ENCODE measurements at regions not wholly inside any gene's neighbourhood (a gene's known extent, or its start where the extent isn't known, plus 50 kb on each side); places are given as distances from the start of the nearest gene placed in this dataset.
"Not testable (repeated sequence)": the region's sequence is repeated elsewhere in the genome, so short reads cannot be mapped to it uniquely, and the experiment has no call there.

DNA sequence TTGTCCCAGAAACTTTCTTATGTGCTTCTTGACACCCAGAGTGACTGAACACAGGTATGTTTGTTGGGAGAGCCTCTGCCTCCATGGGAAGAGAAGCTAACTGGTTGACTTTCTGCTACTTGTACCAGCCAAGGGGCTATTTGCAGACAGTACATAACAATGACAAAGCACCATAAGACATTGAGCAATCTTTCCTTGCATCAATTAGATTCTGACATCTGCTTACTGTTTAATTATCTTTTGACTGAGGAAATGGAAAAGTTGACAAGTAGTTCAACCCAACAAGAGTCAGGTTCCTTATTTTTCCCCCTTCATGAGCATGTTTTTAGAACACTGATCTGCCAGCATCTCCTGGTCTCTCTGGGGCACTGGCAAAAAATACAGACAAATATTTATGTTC is 157.7 kb downstream of the RPLP1 start:
- no peak for DNase-seq (ENCODE audit: low read depth)
- H3K4me3 ChIP-seq (ENCODE audit: low read depth, low read length): no peak overlapping the region
- TF ChIP-seq, protein P1, sequence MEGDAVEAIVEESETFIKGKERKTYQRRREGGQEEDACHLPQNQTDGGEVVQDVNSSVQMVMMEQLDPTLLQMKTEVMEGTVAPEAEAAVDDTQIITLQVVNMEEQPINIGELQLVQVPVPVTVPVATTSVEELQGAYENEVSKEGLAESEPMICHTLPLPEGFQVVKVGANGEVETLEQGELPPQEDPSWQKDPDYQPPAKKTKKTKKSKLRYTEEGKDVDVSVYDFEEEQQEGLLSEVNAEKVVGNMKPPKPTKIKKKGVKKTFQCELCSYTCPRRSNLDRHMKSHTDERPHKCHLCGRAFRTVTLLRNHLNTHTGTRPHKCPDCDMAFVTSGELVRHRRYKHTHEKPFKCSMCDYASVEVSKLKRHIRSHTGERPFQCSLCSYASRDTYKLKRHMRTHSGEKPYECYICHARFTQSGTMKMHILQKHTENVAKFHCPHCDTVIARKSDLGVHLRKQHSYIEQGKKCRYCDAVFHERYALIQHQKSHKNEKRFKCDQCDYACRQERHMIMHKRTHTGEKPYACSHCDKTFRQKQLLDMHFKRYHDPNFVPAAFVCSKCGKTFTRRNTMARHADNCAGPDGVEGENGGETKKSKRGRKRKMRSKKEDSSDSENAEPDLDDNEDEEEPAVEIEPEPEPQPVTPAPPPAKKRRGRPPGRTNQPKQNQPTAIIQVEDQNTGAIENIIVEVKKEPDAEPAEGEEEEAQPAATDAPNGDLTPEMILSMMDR (IDR thresholded peaks at IDR 0.05; ENCODE audit: insufficient read depth, low read length): no peak

DNA sequence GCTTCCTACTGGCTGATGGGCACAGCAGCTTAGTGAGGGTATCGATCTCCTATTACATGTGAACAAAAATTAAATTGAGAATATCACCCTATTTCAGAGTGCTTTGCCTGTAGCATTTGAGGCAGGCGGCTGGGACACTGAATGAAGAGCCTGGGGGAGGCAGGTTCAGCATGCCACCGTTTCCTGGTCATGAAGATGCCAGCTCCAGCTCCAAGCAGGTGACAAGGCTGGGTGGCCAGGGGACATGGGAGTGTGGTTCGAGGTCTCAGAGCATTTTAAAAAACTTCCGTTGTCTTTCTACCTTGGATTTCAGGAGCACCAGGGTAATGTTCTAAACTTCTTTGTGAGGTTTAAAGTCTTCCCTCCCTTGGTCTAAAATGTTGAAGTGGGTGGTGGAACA is 158.2 kb downstream of the RPLP1 start:
- DNase-seq (ENCODE audit: low read depth): no peak
- no peak overlapping the region for H3K4me3 ChIP-seq (ENCODE audit: low read depth, low read length)
- TF ChIP-seq, protein P1 (IDR thresholded peaks at IDR 0.05; ENCODE audit: insufficient read depth, low read length): no peak

DNA sequence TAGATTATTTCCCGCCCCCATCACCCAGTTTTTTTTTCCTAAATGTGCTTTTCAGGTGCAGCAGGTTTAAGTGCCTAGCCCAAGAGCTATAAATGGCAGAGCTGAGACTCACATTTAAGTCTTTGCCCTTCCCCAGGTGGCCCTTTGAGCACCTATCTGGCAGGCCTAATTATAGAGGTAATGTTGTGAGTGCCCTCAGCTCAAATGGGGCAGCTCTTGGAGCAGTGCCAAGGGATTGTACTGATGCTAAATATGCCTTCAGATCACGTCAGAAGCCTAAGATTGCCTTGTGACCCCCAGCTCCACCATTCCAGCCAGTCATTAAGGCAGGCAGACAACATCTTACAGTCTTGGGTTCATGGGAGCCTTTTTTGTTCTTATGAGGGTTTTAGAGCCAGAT is 159.5 kb downstream of the RPLP1 start:
- no peak overlapping the region for H3K4me3 ChIP-seq (ENCODE audit: low read depth, low read length)
- TF ChIP-seq, protein P1 (IDR thresholded peaks at IDR 0.05; ENCODE audit: insufficient read depth, low read length): no peak
- DNase-seq (ENCODE audit: low read depth): no peak

DNA sequence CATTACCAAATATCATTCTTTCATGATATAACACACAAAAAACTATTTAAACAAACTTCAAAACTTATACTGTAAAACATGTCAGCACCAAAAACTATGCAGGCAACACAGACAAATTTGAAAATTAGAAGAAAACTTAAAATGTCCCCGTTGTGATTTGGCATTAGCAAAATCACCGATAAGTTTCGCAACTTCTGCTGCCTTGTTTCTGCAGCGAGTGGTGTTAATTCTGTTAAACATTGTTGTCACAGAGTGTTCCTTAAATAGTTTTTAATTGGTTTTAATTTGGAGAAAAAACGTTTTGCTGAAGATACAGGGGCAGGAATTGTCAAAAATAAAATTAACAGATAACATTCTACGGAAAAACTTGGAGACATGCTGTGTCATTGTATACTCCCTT is 160.6 kb downstream of the RPLP1 start:
- H3K4me3 ChIP-seq (ENCODE audit: low read depth, low read length): no peak overlapping the region
- no peak for DNase-seq (ENCODE audit: low read depth)
- TF ChIP-seq, protein P1 (IDR thresholded peaks at IDR 0.05; ENCODE audit: insufficient read depth, low read length): no peak

DNA sequence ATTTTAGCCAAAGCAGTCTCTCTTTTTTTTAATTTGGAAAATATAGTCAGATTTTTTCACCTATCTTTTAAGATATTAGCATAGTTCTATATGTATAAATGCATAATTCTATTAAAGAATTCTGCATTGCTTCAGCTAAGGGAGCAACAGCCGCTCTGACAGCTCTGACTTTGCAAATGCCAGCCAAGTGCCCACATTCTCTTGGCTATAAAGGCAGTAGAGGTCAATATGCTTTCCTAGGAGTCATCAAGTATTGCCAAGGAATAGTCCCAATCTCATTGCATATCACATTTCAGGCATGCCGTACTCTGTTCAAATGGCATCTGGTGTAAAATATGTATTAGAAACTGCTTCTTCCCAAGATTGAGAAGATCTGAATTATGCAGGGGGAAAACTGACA is 161.4 kb downstream of the RPLP1 start:
- TF ChIP-seq, protein P1 (IDR thresholded peaks at IDR 0.05; ENCODE audit: insufficient read depth, low read length): no peak
- DNase-seq (ENCODE audit: low read depth): no peak
- no peak overlapping the region for H3K4me3 ChIP-seq (ENCODE audit: low read depth, low read length)

DNA sequence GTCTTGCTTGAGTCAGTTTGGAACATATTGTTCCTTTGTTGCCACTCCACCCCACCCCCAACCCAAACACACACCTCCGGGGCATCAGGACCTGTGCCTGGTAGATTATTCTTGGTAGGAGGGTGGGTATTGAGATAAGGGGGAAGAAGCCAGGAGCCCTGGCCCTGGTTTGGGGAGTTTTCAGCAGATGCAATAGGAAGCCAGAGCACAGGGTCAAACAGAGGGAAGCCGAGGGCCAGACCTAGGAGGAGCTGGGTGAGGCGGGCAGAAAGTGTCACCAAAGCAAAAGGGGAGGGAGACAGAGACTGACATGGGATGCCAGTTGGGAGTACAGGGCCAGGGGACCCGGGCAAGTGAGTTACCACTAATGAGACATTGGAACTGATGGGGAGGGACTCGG is 163.1 kb downstream of the RPLP1 start:
- TF ChIP-seq, protein P1 (IDR thresholded peaks at IDR 0.05; ENCODE audit: insufficient read depth, low read length): no peak
- H3K4me3 ChIP-seq (ENCODE audit: low read depth, low read length): no peak overlapping the region
- DNase-seq (ENCODE audit: low read depth): no peak

DNA sequence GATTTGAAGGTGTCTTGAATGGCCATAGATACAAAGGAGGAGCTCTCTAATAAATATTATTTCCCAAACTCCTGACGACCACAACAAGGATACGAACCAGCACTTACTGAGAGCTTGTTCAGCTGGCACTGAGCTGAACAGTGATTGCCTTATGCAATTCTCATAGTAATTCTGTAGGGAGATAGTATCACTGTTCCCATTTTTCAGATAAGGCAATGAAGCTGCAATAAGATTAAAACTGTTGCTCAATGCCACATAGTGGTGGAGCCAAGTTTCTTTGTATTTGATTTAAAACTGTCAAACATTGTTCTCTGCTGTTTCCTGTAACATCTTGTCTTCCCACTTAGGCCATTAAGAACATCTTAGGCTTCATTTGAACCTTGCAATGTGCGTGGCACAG is 163.9 kb downstream of the RPLP1 start:
- DNase-seq (ENCODE audit: low read depth): no peak
- no peak overlapping the region for H3K4me3 ChIP-seq (ENCODE audit: low read depth, low read length)
- TF ChIP-seq, protein P1 (IDR thresholded peaks at IDR 0.05; ENCODE audit: insufficient read depth, low read length): no peak

DNA sequence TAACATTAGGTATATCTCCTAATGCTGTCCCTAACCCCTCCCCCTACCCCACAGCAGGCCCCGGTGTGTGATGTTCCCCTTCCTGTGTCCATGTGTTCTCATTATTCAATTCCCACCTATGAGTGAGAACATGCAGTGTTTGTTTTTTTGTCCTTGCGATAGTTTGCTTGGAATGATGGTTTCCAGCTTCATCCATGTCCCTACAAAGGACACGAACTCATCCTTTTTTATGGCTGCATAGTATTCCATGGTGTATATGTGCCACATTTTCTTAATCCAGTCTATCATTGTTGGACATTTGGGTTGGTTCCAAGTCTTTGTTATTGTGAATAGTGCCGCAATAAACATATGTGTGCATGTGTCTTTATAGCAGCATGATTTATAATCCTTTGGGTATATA is 164.5 kb downstream of the RPLP1 start:
- DNase-seq (ENCODE audit: low read depth); H3K4me3 ChIP-seq (ENCODE audit: low read depth, low read length): not testable (repeated sequence)
